ENCODE measurements at regions not wholly inside any gene's neighbourhood (a gene's known extent, or its start where the extent isn't known, plus 50 kb on each side); places are given as distances from the start of the nearest gene placed in this dataset.
"Not testable (repeated sequence)": the region's sequence is repeated elsewhere in the genome, so short reads cannot be mapped to it uniquely, and the experiment has no call there.

DNA sequence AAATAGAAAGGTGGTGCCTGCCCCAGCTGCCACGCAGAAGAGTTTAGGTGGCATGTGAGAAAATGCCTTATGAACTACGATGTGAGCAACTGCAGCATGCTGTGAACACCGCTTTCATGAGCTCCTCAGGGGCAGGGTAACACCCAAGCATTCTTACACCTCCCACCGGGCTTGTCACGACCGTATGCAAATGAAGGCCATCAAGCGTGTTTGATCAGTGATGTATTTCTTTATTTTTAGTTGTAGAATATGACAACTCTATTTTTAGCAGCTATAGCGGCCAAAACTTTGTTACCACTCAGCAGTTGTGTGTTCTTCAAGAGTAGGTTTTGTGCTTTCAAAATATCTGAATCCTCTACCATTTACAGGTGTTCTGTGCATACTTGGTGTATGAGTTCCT lies 58.1 kb upstream of the SAMD11 start:
- peak; percentile 69; the same call in 1 of the 2 replicates for TF ChIP-seq POU2F2 (IDR thresholded peaks at IDR 0.05; ENCODE audit: low read depth, low read length)
- not testable (repeated sequence) for TF ChIP-seq TAF1, POLR2A (IDR thresholded peaks at IDR 0.05; ENCODE audit: low read depth, low read length)
